ENCODE measurements at regions not wholly inside any gene's neighbourhood (a gene's known extent, or its start where the extent isn't known, plus 50 kb on each side); places are given as distances from the start of the nearest gene placed in this dataset.

DNA sequence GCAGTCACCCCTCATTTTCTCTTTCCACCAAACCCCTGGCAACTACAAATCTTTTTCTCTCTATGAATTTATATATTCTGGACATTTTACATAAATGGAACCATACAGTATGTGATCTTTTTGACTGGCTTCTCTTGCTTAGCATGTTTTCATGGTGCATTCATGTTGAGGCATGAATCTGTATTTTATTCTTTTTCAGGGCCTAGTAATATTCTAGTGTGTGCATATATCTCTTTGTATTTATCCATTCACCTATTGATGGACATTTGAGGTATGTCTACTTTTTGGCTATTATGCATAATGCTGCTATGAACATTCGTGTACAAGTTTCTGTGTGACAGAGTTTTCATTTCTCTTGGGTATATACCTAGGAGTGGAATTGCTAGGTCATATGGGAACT lies 78.2 kb downstream of the HACD1 start:
- no peaks in the 10 kb centered on the region for H3K9me3 Mint-ChIP-seq
- no peak overlapping the region for H3K4me3 Mint-ChIP-seq
- H3K4me1 Mint-ChIP-seq (ENCODE audit: low read depth) = peaks cover 10% of the 10 kb centered on the region
- H3K27ac Mint-ChIP-seq = no peak overlapping the region
- TF ChIP-seq, protein P1, sequence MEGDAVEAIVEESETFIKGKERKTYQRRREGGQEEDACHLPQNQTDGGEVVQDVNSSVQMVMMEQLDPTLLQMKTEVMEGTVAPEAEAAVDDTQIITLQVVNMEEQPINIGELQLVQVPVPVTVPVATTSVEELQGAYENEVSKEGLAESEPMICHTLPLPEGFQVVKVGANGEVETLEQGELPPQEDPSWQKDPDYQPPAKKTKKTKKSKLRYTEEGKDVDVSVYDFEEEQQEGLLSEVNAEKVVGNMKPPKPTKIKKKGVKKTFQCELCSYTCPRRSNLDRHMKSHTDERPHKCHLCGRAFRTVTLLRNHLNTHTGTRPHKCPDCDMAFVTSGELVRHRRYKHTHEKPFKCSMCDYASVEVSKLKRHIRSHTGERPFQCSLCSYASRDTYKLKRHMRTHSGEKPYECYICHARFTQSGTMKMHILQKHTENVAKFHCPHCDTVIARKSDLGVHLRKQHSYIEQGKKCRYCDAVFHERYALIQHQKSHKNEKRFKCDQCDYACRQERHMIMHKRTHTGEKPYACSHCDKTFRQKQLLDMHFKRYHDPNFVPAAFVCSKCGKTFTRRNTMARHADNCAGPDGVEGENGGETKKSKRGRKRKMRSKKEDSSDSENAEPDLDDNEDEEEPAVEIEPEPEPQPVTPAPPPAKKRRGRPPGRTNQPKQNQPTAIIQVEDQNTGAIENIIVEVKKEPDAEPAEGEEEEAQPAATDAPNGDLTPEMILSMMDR (IDR thresholded peaks at IDR 0.05) = no peak
- H3K36me3 Mint-ChIP-seq (ENCODE audit: low read depth) = no peaks in the 10 kb centered on the region
- no peak for DNase-seq
- peaks cover 2% of the 10 kb centered on the region for H3K27me3 Mint-ChIP-seq (ENCODE audit: insufficient read depth)

DNA sequence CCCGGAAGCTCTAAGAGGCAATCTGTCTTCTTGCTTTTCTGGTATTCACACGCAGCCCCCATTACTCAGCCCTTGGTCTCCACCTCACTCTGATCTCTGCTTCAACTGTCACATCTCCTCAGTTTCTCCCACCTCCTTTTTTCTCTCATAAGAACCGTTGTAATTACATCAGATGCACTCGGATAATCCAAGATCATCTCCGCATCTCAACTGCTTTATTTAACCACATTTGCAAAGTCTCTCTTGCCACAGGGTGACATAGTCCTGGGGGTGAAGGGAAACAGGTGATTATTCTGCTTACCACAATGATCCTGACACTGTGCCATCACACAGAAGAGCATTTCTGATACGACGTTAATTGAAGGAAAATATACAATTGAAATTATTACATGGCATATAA lies 79.9 kb downstream of the HACD1 start:
- H3K9me3 Mint-ChIP-seq = no peaks in the 10 kb centered on the region
- no peak overlapping the region for H3K27ac Mint-ChIP-seq
- no peak for DNase-seq
- no peaks in the 10 kb centered on the region; the same call in 1 of the 2 replicates for H3K27me3 Mint-ChIP-seq (ENCODE audit: insufficient read depth)
- H3K4me1 Mint-ChIP-seq (ENCODE audit: low read depth) = peaks cover 10% of the 10 kb centered on the region
- TF ChIP-seq, protein P1 (IDR thresholded peaks at IDR 0.05) = no peak
- no peaks in the 10 kb centered on the region for H3K36me3 Mint-ChIP-seq (ENCODE audit: low read depth)
- H3K4me3 Mint-ChIP-seq = no peak overlapping the region

DNA sequence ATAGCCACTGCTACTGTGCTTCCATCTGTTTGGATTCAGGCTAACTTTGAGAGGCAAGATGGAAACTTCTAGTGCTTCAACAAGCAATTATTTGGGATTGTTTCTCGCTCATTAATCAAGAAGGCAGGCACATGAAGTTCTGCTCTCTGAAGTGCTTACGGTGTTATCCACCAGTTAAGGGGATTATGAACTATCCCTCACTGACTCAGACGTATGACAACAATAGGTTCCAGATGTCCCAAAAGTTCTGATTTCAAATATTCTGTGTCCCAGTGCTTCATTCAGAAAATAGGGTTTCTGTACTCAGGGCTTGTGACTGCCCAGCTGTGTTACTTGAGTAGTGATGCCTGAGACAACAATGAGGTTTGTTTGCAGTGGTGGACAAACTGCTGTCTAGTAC lies 81.0 kb downstream of the HACD1 start:
- H3K9me3 Mint-ChIP-seq = no peaks in the 10 kb centered on the region
- H3K4me1 Mint-ChIP-seq (ENCODE audit: low read depth) = peaks cover 10% of the 10 kb centered on the region
- no peak for DNase-seq
- no peak overlapping the region for H3K4me3 Mint-ChIP-seq
- TF ChIP-seq, protein P1 (IDR thresholded peaks at IDR 0.05) = no peak
- no peak overlapping the region for H3K27ac Mint-ChIP-seq
- no peaks in the 10 kb centered on the region; the same call in 1 of the 2 replicates for H3K27me3 Mint-ChIP-seq (ENCODE audit: insufficient read depth)
- H3K36me3 Mint-ChIP-seq (ENCODE audit: low read depth) = no peaks in the 10 kb centered on the region

DNA sequence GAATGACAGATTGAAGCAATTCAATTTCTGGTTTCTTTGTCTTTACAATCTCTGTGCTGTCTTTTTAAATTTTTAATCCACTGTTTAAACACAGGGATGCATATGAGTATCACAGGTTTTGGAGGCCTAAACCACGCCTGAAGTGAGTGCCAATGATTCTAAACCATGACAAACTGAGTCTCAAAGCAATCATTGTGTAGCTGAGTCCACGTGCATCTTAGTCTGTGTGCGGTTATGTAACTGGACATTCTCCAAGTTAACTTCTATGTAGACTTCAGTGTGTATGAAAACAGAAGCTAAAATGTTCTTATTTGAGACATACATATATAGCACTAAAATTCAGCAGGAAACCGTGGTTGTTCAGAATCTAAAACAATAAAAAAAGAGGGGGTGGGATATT lies 79.3 kb upstream of the ST8SIA6 start:
- H3K9me3 Mint-ChIP-seq = no peaks in the 10 kb centered on the region
- TF ChIP-seq, protein P1 (IDR thresholded peaks at IDR 0.05) = no peak
- no peaks in the 10 kb centered on the region for H3K36me3 Mint-ChIP-seq (ENCODE audit: low read depth)
- no peaks in the 10 kb centered on the region; the same call in 1 of the 2 replicates for H3K27me3 Mint-ChIP-seq (ENCODE audit: insufficient read depth)
- H3K4me3 Mint-ChIP-seq = no peak overlapping the region
- no peak for DNase-seq
- peaks cover 14% of the 10 kb centered on the region for H3K4me1 Mint-ChIP-seq (ENCODE audit: low read depth)
- H3K27ac Mint-ChIP-seq = no peak overlapping the region

DNA sequence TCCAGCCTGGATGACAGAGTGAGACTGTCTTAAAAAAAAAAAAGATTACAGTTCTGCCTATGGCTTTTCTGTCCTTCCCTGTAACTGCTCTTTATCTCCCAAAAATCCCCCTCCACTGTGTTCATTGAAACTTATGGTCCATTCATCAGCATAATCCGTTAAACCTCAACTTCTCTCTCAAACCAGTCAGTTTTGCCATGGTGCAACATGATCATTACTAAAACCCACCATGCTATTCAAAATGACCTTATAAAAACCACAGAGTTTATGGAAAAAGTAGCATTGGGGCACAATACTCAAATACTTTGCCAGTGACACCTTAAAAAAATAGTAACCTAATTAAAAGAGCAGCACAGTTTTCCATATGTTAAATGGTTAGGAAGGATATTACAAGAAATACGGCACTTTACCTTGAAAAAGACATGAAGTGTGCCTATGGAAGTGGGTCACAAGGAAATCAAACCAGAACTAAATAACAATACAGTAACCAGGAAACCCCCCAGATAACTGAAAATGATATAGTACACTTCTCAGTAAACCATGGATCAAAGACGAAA lies 74.0 kb upstream of the ST8SIA6 start:
- H3K4me1 Mint-ChIP-seq (ENCODE audit: low read depth) = peaks cover 36% of the 10 kb centered on the region
- DNase-seq = no peak
- peak overlapping the region; percentile 81 for H3K27ac Mint-ChIP-seq
- H3K9me3 Mint-ChIP-seq = no peaks in the 10 kb centered on the region
- H3K4me3 Mint-ChIP-seq = peak overlapping the region; percentile 27
- H3K27me3 Mint-ChIP-seq (ENCODE audit: insufficient read depth) = no peaks in the 10 kb centered on the region
- TF ChIP-seq, protein P1 (IDR thresholded peaks at IDR 0.05) = no peak
- peaks cover 10% of the 10 kb centered on the region for H3K36me3 Mint-ChIP-seq (ENCODE audit: low read depth)
